Stomach (tissue), 4 donors: ENCODE measurements at regions not wholly inside any gene's neighbourhood (a gene's known extent, or its start where the extent isn't known, plus 50 kb on each side); places are given as distances from the start of the nearest gene placed in this dataset.

Experiments
- CTCF ChIP-seq, 7 experiments: fragments of 450-650 bp in 4 of 7; fragments of 200-600 bp in 3 of 7; sonication (generic) in 3 of 7; IDR thresholded peaks; one replicate each; pipeline ENCODE4 v1.5.1; 2016 to 2019; ENCODE audit warnings: antibody characterized with exemption in 7 of 7, control low read depth in 2 of 7, mild to moderate bottlenecking in 1 of 7
- EP300 ChIP-seq: sonication (generic); formaldehyde crosslinking; IDR thresholded peaks from one replicate; pipeline ENCODE4 v1.6.1; 2017; ENCODE audit warnings: antibody characterized with exemption
- POLR2A ChIP-seq, 4 donors: fragments of 450-650 bp; IDR thresholded peaks; one replicate each; pipeline ENCODE4 v1.6.1; 2016; ENCODE audit warnings: antibody characterized with exemption in 4 of 4, control low read depth in 2 of 4, mild to moderate bottlenecking in 1 of 4, moderate library complexity in 1 of 4
- POLR2AphosphoS5 ChIP-seq, 3 donors: sonication (generic); formaldehyde crosslinking; IDR thresholded peaks; one replicate each; pipeline ENCODE4 v1.6.1; 2016; ENCODE audit warnings: antibody characterized with exemption in 3 of 3

- TF ChIP-seq CTCF (IDR thresholded peaks at IDR 0.05) = no peak
- no peak for TF ChIP-seq POLR2AphosphoS5 (IDR thresholded peaks at IDR 0.05)
- no peak for TF ChIP-seq POLR2A (IDR thresholded peaks at IDR 0.05)
- TF ChIP-seq EP300 = no peak
Measured at GRCh38 chr7:45992826-45993225, 71.8 kb upstream of the IGFBP3 start.
